ENCODE measurements at regions not wholly inside any gene's neighbourhood (a gene's known extent, or its start where the extent isn't known, plus 50 kb on each side); places are given as distances from the start of the nearest gene placed in this dataset.

DNA sequence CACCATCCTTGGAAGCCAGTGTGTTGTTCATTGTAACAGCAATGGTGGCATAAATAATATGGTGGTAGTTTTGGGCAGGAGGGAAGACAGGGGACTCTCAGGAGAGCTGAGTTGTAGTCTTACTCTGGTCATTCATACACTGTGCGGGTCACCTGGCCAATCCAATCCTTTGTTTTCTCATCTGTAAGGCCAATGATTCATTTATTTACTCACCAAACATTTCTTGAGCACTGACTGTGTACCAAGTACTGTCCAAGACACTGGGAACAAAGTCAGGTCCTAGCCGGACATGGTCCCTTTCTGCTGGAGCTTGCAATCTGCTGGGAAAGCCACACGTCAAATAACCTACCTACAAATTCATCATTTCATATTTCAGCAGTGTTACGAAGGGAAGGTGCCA is 302.7 kb downstream of the CYP26B1 start:
- no peak for TF ChIP-seq EZH2phosphoT487 (IDR thresholded peaks at IDR 0.05)
- TF ChIP-seq, protein P1, sequence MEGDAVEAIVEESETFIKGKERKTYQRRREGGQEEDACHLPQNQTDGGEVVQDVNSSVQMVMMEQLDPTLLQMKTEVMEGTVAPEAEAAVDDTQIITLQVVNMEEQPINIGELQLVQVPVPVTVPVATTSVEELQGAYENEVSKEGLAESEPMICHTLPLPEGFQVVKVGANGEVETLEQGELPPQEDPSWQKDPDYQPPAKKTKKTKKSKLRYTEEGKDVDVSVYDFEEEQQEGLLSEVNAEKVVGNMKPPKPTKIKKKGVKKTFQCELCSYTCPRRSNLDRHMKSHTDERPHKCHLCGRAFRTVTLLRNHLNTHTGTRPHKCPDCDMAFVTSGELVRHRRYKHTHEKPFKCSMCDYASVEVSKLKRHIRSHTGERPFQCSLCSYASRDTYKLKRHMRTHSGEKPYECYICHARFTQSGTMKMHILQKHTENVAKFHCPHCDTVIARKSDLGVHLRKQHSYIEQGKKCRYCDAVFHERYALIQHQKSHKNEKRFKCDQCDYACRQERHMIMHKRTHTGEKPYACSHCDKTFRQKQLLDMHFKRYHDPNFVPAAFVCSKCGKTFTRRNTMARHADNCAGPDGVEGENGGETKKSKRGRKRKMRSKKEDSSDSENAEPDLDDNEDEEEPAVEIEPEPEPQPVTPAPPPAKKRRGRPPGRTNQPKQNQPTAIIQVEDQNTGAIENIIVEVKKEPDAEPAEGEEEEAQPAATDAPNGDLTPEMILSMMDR (IDR thresholded peaks at IDR 0.05): no peak

Data from neural progenitor cell (in vitro differentiated cells).